Lower leg skin (tissue), 4 donors: ENCODE measurements at regions not wholly inside any gene's neighbourhood (a gene's known extent, or its start where the extent isn't known, plus 50 kb on each side); places are given as distances from the start of the nearest gene placed in this dataset.

Source experiments
- DNase-seq, 2 donors: peaks; one replicate each; pipeline ENCODE4 v3.0.0-alpha.2; 2019; ENCODE audit warnings: low spot score in 2 of 2
- H3K4me3 ChIP-seq: fragments of 200-600 bp; sonication (generic); 2 replicates; pipeline ENCODE4 v1.5.1; 2017; ENCODE audit warnings: mild to moderate bottlenecking, low read depth; ENCODE audit not compliant: poor library complexity, severe bottlenecking
- POLR2A ChIP-seq, 2 donors: fragments of 450-650 bp; IDR thresholded peaks; one replicate each; pipeline ENCODE4 v1.6.1; 2016 to 2017; ENCODE audit warnings: antibody characterized with exemption in 2 of 2, mild to moderate bottlenecking in 1 of 2, moderate library complexity in 1 of 2
- WGBS, 2 donors: methylation state at CpG; one replicate each; pipeline ENCODE4 v1.1.5; 2018; 5-methylcytosine and 5-hydroxymethylcytosine counted together
- intact Hi-C: fragments of 100-400 bp; cut with DNase I; formaldehyde crosslinking; loops from one replicate; pipeline ENCODE4 v1.15.0; 2023; ENCODE audit warnings: low total_unique reads
- TF ChIP-seq, protein P1 (sequence below), 3 donors: fragments of 450-650 bp; IDR thresholded peaks; one replicate each; pipeline ENCODE4 v1.5.1; 2016; ENCODE audit warnings: antibody characterized with exemption in 3 of 3, mild to moderate bottlenecking in 3 of 3, moderate library complexity in 2 of 3

DNA sequence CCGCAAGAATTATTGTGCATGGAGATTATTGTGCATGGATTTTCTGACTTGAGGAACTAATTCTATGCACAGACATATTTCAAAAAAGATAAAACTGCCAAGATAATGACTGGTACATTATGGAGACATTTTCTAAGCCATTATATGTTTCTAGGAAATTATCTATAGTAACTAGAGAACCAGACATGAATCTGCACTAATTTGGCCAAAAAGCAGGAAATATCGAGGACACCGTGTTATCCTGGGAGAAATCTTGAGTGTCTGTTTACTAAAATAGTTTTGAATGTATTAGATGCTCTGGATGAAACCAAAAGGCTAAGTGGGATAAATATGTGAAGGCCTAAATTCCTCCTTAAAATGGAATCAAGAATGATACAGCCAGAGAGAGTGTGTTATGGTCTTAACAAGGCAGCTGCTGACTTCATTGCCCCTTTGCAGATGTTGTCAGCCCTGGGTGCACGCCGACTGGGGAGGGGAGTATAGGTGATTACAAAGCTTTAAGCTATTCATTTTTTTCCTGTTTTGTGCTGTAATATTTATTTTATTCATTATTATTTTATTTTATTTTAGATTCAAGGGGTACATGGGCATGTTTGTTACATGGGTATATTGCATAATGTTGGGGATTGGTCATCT lies 226.7 kb downstream of the UTP18 start:
- intact Hi-C loops, result no loop called here
- TF ChIP-seq, protein P1, sequence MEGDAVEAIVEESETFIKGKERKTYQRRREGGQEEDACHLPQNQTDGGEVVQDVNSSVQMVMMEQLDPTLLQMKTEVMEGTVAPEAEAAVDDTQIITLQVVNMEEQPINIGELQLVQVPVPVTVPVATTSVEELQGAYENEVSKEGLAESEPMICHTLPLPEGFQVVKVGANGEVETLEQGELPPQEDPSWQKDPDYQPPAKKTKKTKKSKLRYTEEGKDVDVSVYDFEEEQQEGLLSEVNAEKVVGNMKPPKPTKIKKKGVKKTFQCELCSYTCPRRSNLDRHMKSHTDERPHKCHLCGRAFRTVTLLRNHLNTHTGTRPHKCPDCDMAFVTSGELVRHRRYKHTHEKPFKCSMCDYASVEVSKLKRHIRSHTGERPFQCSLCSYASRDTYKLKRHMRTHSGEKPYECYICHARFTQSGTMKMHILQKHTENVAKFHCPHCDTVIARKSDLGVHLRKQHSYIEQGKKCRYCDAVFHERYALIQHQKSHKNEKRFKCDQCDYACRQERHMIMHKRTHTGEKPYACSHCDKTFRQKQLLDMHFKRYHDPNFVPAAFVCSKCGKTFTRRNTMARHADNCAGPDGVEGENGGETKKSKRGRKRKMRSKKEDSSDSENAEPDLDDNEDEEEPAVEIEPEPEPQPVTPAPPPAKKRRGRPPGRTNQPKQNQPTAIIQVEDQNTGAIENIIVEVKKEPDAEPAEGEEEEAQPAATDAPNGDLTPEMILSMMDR (IDR thresholded peaks at IDR 0.05), result no peak
- TF ChIP-seq POLR2A (IDR thresholded peaks at IDR 0.05), result no peak
- DNase-seq, result no peak
- no peak overlapping the region for H3K4me3 ChIP-seq
- 88 to 91% methylated on average over 5 of the region's 5 CpGs for WGBS, 2 donors

DNA sequence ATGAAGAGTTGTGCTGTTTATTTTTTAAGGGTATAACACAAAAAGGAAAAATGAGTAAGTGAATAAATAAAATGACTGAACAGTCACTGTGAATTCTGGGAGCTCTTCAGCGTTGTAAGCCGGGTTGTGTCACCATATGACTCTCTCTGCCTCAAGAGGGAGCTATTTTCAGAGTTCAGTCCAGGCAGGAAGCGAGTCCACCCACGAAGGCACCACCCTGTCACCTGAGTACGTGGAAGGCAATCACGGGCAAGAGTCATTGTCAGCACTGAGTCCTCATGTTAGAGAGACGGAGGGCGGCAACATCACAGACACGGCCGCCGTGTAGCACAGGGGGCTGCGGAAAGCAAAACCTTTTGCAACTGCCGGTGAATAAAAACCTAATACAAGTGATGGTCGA lies 227.6 kb downstream of the UTP18 start:
- DNase-seq, result no peak
- WGBS, 2 donors, result 55 to 65% methylated on average over 14 of the region's 14 CpGs
- intact Hi-C loops, result no loop called here
- TF ChIP-seq, protein P1 (IDR thresholded peaks at IDR 0.05), result no peak
- no peak for TF ChIP-seq POLR2A (IDR thresholded peaks at IDR 0.05)
- H3K4me3 ChIP-seq, result no peak overlapping the region

DNA sequence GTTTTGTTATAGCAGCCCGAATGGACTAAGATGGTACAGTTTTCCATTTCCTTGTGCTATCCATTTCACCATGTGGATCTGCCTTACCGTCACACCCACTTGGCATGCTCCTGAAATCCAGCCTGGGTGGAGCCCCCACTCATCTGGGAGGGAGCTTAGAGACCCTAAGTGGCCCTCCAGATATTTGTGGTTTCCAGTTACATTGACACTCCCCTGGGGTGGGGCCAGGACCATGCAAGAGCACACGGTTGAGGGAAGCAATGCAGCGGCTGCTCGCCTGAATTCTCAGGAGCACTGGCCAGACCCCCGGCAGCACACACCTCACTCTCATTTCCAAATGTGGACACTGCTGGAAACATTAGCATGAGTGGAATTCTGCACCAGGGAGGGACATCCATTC lies 231.1 kb downstream of the UTP18 start:
- no peak for TF ChIP-seq POLR2A (IDR thresholded peaks at IDR 0.05)
- TF ChIP-seq, protein P1 (IDR thresholded peaks at IDR 0.05), result no peak
- DNase-seq, result no peak
- no peak overlapping the region for H3K4me3 ChIP-seq
- intact Hi-C loops, result no loop called here
- WGBS, 2 donors, result 82 to 84% methylated on average over 6 of the region's 6 CpGs

DNA sequence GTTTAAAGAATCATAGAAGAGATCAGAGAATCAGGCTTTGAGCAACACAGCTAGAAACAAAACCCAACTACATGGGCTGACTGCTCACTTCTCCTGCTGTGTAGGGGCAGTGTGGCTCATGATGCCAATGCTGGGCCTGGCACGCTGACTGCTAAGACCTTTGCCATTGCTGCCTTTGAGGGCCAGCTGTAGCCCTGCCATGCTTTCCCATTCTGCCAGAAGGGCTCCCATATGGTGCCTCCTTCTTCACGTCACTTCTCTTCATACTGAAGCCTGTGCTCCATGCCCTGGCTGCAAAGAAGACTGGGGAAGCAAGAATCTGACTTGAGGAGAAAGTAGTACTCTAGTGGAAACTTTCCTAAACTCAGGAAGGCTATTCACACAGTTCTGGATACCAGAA lies 232.9 kb downstream of the UTP18 start:
- intact Hi-C loops, result no loop called here
- no peak for DNase-seq
- WGBS, 2 donors, result 90 to 94% methylated on average over 2 of the region's 2 CpGs
- TF ChIP-seq, protein P1 (IDR thresholded peaks at IDR 0.05), result no peak
- no peak for TF ChIP-seq POLR2A (IDR thresholded peaks at IDR 0.05)
- no peak overlapping the region for H3K4me3 ChIP-seq

DNA sequence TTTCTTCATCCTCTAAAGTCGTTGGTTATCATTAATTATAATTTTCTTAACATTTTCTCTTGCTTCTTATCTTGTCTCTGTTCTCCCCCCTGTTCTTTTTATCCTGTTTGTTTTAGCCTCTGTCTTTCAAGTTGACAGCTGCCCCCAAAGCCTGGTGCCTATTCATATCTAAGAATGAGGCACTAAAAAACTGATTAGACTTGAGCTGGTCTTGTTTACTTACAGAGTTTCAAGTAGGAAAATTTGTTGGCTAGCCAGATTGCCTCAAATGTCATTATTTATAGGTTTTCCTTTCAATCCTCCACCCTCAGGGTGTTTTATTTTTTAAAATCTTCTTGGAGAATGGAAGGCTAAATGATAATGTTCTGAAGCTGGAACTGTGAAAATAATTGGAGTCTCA lies 236.0 kb downstream of the UTP18 start:
- no peak for TF ChIP-seq POLR2A (IDR thresholded peaks at IDR 0.05)
- TF ChIP-seq, protein P1 (IDR thresholded peaks at IDR 0.05), result no peak
- 54 to 76% methylated on average over 1 of the region's 1 CpG for WGBS, 2 donors
- no peak overlapping the region for H3K4me3 ChIP-seq
- DNase-seq, result no peak
- intact Hi-C loops, result no loop called here

DNA sequence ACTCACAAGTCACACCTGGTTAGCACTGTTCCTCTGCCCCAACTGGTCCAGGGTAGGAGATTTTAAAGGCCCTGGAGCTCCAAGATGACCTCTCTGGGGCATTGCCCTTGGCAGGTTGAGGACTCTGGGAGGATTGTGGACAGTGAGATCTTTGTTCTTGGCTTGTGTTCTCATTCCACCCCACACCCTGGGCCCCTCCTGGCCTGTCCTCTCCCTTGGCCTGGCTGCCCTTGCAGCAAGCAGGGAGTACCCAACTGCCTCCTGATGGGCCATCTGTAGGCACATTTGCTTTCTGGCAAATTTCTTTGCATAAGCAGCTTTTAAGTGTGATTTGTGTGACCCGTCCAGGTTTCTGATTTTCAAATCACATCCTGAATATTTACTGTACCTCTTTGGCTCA lies 239.6 kb downstream of the UTP18 start:
- intact Hi-C loops, result loop anchor here (10.0 kb wide), 1 partner anchor 135 kb away; no protein-coding TSS in a partner anchor
- H3K4me3 ChIP-seq, result no peak overlapping the region
- 33 to 73% methylated on average over 1 of the region's 1 CpG for WGBS, 2 donors
- no peak for DNase-seq
- no peak for TF ChIP-seq POLR2A (IDR thresholded peaks at IDR 0.05)
- TF ChIP-seq, protein P1 (IDR thresholded peaks at IDR 0.05), result no peak
